GM23338 (cell line): ENCODE measurements at regions not wholly inside any gene's neighbourhood (a gene's known extent, or its start where the extent isn't known, plus 50 kb on each side); places are given as distances from the start of the nearest gene placed in this dataset.

Source experiments
- CREB1 ChIP-seq: fragments of 250-450 bp; sonication (Bioruptor Pico); IDR thresholded peaks from 2 replicates; pipeline ENCODE4 v1.5.0; 2020; ENCODE audit warnings: low read depth, mild to moderate bottlenecking, moderate library complexity
- EZH2 ChIP-seq: fragments of 200-600 bp; sonication (generic); IDR thresholded peaks from one replicate; pipeline ENCODE4 v1.8.0; 2017; ENCODE audit warnings: antibody characterized with exemption, mild to moderate bottlenecking, low read depth; ENCODE audit not compliant: unreplicated experiment
- EZH2phosphoT487 ChIP-seq: fragments of 200-600 bp; sonication (generic); IDR thresholded peaks from one replicate; pipeline ENCODE4 v1.8.1; 2018; ENCODE audit warnings: antibody characterized with exemption; ENCODE audit not compliant: unreplicated experiment
- JUNB ChIP-seq: IDR thresholded peaks from one replicate; pipeline ENCODE4 v1.6.1; 2016; ENCODE audit warnings: antibody characterized with exemption; ENCODE audit not compliant: unreplicated experiment
- NANOG ChIP-seq: IDR thresholded peaks from 2 replicates; pipeline ENCODE4 v1.6.1; 2016; ENCODE audit warnings: antibody characterized with exemption, borderline replicate concordance
- POLR2AphosphoS5 ChIP-seq: IDR thresholded peaks from 2 replicates; pipeline ENCODE4 v1.6.1; 2016; ENCODE audit warnings: antibody characterized with exemption, low read depth
- STAT1 ChIP-seq: IDR thresholded peaks from one replicate; pipeline ENCODE4 v1.6.1; 2016; ENCODE audit warnings: antibody characterized with exemption; ENCODE audit not compliant: unreplicated experiment
- ZNF114 ChIP-seq: fragments of 250-450 bp; sonication (Bioruptor Pico); IDR thresholded peaks from 2 replicates; pipeline ENCODE4 v1.5.0; 2020; ENCODE audit warnings: mild to moderate bottlenecking, moderate library complexity
- ZNF331 ChIP-seq: fragments of 250-450 bp; sonication (Bioruptor Pico); IDR thresholded peaks from 2 replicates; pipeline ENCODE4 v1.5.0; 2020; ENCODE audit warnings: low read depth, mild to moderate bottlenecking, moderate library complexity
- TF ChIP-seq, protein P1 (sequence below), 2 experiments: fragments of 200-600 bp in 1 of 2; sonication (generic) in 1 of 2; conservative IDR thresholded peaks; 2 replicates each; pipeline versions ENCODE4 v1.5.1 to v1.6.1; 2016 to 2017; ENCODE audit warnings: antibody characterized with exemption in 2 of 2, low read depth in 2 of 2, mild to moderate bottlenecking in 2 of 2, moderate library complexity in 1 of 2
- TF ChIP-seq, protein P2 (sequence below): fragments of 250-450 bp; sonication (Bioruptor Pico); IDR thresholded peaks from 2 replicates; pipeline ENCODE4 v1.5.0; 2020; ENCODE audit warnings: mild to moderate bottlenecking, moderate library complexity
- TF ChIP-seq, protein P3 (sequence below): IDR thresholded peaks from one replicate; pipeline ENCODE4 v1.6.1; 2018; ENCODE audit warnings: antibody characterized with exemption; ENCODE audit not compliant: unreplicated experiment
- TF ChIP-seq, protein P4 (sequence below): IDR thresholded peaks from 2 replicates; pipeline ENCODE4 v1.6.1; 2016; ENCODE audit warnings: antibody characterized with exemption

DNA sequence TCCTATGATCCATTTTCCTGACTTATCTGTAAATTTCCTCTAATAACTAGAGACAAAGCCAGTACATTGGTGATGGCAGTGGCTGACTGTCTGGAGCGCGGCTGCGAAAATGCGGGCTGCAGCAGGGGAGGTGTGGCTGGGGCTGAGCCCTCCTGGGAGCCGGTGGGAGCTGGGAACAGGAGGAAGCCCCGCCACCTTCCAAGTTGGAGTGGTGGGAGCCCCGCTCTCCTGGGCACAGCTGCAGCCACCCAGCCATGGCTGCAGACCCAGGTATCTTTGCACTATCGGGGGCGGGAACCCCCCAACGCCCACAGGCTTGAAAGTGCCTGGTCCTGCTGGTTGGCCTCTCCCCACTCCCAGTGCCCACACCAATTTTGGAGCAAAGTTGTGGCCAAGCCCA lies 633.0 kb upstream of the TMEFF2 start:
- TF ChIP-seq POLR2AphosphoS5 (no peak), EZH2 (no peak), CREB1 (CRISPR knock-in tag) (no peak), ZNF114 (no peak), STAT1 (no peak), EZH2phosphoT487 (no peak), JUNB (no peak), NANOG (no peak), ZNF331 (CRISPR knock-in tag) (no peak)
- TF ChIP-seq, protein P1, sequence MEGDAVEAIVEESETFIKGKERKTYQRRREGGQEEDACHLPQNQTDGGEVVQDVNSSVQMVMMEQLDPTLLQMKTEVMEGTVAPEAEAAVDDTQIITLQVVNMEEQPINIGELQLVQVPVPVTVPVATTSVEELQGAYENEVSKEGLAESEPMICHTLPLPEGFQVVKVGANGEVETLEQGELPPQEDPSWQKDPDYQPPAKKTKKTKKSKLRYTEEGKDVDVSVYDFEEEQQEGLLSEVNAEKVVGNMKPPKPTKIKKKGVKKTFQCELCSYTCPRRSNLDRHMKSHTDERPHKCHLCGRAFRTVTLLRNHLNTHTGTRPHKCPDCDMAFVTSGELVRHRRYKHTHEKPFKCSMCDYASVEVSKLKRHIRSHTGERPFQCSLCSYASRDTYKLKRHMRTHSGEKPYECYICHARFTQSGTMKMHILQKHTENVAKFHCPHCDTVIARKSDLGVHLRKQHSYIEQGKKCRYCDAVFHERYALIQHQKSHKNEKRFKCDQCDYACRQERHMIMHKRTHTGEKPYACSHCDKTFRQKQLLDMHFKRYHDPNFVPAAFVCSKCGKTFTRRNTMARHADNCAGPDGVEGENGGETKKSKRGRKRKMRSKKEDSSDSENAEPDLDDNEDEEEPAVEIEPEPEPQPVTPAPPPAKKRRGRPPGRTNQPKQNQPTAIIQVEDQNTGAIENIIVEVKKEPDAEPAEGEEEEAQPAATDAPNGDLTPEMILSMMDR (conservative IDR thresholded peaks at IDR 0.05; ENCODE audit: low read depth in 2 of 2), result no peak
- TF ChIP-seq, protein P2, sequence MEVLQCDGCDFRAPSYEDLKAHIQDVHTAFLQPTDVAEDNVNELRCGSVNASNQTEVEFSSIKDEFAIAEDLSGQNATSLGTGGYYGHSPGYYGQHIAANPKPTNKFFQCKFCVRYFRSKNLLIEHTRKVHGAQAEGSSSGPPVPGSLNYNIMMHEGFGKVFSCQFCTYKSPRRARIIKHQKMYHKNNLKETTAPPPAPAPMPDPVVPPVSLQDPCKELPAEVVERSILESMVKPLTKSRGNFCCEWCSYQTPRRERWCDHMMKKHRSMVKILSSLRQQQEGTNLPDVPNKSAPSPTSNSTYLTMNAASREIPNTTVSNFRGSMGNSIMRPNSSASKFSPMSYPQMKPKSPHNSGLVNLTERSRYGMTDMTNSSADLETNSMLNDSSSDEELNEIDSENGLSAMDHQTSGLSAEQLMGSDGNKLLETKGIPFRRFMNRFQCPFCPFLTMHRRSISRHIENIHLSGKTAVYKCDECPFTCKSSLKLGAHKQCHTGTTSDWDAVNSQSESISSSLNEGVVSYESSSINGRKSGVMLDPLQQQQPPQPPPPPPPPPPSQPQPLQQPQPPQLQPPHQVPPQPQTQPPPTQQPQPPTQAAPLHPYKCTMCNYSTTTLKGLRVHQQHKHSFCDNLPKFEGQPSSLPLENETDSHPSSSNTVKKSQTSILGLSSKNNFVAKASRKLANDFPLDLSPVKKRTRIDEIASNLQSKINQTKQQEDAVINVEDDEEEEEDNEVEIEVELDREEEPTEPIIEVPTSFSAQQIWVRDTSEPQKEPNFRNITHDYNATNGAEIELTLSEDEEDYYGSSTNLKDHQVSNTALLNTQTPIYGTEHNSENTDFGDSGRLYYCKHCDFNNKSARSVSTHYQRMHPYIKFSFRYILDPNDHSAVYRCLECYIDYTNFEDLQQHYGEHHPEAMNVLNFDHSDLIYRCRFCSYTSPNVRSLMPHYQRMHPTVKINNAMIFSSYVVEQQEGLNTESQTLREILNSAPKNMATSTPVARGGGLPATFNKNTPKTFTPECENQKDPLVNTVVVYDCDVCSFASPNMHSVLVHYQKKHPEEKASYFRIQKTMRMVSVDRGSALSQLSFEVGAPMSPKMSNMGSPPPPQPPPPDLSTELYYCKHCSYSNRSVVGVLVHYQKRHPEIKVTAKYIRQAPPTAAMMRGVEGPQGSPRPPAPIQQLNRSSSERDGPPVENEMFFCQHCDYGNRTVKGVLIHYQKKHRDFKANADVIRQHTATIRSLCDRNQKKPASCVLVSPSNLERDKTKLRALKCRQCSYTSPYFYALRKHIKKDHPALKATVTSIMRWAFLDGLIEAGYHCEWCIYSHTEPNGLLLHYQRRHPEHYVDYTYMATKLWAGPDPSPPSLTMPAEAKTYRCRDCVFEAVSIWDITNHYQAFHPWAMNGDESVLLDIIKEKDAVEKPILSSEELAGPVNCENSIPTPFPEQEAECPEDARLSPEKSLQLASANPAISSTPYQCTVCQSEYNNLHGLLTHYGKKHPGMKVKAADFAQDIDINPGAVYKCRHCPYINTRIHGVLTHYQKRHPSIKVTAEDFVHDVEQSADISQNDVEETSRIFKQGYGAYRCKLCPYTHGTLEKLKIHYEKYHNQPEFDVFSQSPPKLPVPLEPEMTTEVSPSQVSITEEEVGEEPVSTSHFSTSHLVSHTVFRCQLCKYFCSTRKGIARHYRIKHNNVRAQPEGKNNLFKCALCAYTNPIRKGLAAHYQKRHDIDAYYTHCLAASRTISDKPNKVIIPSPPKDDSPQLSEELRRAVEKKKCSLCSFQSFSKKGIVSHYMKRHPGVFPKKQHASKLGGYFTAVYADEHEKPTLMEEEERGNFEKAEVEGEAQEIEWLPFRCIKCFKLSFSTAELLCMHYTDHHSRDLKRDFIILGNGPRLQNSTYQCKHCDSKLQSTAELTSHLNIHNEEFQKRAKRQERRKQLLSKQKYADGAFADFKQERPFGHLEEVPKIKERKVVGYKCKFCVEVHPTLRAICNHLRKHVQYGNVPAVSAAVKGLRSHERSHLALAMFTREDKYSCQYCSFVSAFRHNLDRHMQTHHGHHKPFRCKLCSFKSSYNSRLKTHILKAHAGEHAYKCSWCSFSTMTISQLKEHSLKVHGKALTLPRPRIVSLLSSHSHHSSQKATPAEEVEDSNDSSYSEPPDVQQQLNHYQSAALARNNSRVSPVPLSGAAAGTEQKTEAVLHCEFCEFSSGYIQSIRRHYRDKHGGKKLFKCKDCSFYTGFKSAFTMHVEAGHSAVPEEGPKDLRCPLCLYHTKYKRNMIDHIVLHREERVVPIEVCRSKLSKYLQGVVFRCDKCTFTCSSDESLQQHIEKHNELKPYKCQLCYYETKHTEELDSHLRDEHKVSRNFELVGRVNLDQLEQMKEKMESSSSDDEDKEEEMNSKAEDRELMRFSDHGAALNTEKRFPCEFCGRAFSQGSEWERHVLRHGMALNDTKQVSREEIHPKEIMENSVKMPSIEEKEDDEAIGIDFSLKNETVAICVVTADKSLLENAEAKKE (CRISPR knock-in tag), result no peak
- TF ChIP-seq, protein P3, sequence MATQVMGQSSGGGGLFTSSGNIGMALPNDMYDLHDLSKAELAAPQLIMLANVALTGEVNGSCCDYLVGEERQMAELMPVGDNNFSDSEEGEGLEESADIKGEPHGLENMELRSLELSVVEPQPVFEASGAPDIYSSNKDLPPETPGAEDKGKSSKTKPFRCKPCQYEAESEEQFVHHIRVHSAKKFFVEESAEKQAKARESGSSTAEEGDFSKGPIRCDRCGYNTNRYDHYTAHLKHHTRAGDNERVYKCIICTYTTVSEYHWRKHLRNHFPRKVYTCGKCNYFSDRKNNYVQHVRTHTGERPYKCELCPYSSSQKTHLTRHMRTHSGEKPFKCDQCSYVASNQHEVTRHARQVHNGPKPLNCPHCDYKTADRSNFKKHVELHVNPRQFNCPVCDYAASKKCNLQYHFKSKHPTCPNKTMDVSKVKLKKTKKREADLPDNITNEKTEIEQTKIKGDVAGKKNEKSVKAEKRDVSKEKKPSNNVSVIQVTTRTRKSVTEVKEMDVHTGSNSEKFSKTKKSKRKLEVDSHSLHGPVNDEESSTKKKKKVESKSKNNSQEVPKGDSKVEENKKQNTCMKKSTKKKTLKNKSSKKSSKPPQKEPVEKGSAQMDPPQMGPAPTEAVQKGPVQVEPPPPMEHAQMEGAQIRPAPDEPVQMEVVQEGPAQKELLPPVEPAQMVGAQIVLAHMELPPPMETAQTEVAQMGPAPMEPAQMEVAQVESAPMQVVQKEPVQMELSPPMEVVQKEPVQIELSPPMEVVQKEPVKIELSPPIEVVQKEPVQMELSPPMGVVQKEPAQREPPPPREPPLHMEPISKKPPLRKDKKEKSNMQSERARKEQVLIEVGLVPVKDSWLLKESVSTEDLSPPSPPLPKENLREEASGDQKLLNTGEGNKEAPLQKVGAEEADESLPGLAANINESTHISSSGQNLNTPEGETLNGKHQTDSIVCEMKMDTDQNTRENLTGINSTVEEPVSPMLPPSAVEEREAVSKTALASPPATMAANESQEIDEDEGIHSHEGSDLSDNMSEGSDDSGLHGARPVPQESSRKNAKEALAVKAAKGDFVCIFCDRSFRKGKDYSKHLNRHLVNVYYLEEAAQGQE, result no peak
- TF ChIP-seq, protein P4, sequence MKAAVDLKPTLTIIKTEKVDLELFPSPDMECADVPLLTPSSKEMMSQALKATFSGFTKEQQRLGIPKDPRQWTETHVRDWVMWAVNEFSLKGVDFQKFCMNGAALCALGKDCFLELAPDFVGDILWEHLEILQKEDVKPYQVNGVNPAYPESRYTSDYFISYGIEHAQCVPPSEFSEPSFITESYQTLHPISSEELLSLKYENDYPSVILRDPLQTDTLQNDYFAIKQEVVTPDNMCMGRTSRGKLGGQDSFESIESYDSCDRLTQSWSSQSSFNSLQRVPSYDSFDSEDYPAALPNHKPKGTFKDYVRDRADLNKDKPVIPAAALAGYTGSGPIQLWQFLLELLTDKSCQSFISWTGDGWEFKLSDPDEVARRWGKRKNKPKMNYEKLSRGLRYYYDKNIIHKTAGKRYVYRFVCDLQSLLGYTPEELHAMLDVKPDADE, result no peak
